ENCODE measurements at regions not wholly inside any gene's neighbourhood (a gene's known extent, or its start where the extent isn't known, plus 50 kb on each side); places are given as distances from the start of the nearest gene placed in this dataset.

GRCh38 chr6:139557547-139557946 lies 183.1 kb upstream of the CITED2 start:
- intact Hi-C loops (cut with DNase I), result no loop called here
- DNase-seq (ENCODE audit: low spot score), result no peak

- intact Hi-C loops (cut with DNase I), result no loop called here
- DNase-seq (ENCODE audit: low spot score), result no peak
These were observed 182.1 kb upstream of the CITED2 start for GRCh38 chr6:139556532-139556931.

- no peak for DNase-seq (ENCODE audit: low spot score)
- intact Hi-C loops (cut with DNase I), result no loop called here
These were observed 179.5 kb upstream of the CITED2 start for GRCh38 chr6:139553916-139554315.

GRCh38 chr6:139551376-139551775 lies 176.9 kb upstream of the CITED2 start:
- intact Hi-C loops (cut with DNase I), result no loop called here
- no peak for DNase-seq (ENCODE audit: low spot score)

GRCh38 chr6:139550361-139550760 lies 175.9 kb upstream of the CITED2 start:
- intact Hi-C loops (cut with DNase I), result no loop called here
- no peak for DNase-seq (ENCODE audit: low spot score)

- intact Hi-C loops (cut with DNase I), result no loop called here
- DNase-seq (ENCODE audit: low spot score), result no peak
These were observed 175.2 kb upstream of the CITED2 start for GRCh38 chr6:139549561-139550070.

GRCh38 chr6:139547804-139548203 lies 173.4 kb upstream of the CITED2 start:
- intact Hi-C loops (cut with DNase I), result no loop called here

GRCh38 chr6:139547122-139547776 lies 172.8 kb upstream of the CITED2 start:
- intact Hi-C loops (cut with DNase I), result no loop called here
- DNase-seq (ENCODE audit: low spot score), result no peak

More at GRCh38 chr6:139547804-139548203, 173.4 kb upstream of the CITED2 start:
- DNase-seq (ENCODE audit: low spot score), result no peak

GRCh38 chr6:139546106-139546472 lies 171.6 kb upstream of the CITED2 start:
- intact Hi-C loops (cut with DNase I), result no loop called here
- DNase-seq (ENCODE audit: low spot score), result no peak

GRCh38 chr6:139545206-139546105 lies 171.0 kb upstream of the CITED2 start:
- intact Hi-C loops (cut with DNase I), result no loop called here

GRCh38 chr6:139544701-139545057 lies 170.2 kb upstream of the CITED2 start:
- intact Hi-C loops (cut with DNase I), result no loop called here
- DNase-seq (ENCODE audit: low spot score), result no peak

More at GRCh38 chr6:139545206-139546105, 171.0 kb upstream of the CITED2 start:
- no peak for DNase-seq (ENCODE audit: low spot score)

- intact Hi-C loops (cut with DNase I), result no loop called here
- DNase-seq (ENCODE audit: low spot score), result no peak
These were observed 167.9 kb upstream of the CITED2 start for GRCh38 chr6:139542351-139542750.

- no peak for DNase-seq (ENCODE audit: low spot score)
- intact Hi-C loops (cut with DNase I), result no loop called here
These were observed 166.4 kb upstream of the CITED2 start for GRCh38 chr6:139540894-139541293.

- intact Hi-C loops (cut with DNase I), result no loop called here
- DNase-seq (ENCODE audit: low spot score), result no peak
These were observed 165.8 kb upstream of the CITED2 start for GRCh38 chr6:139540276-139540675.

- peak; percentile 88 for DNase-seq (ENCODE audit: low spot score)
- intact Hi-C loops (cut with DNase I), result no loop called here
These were observed 165.4 kb upstream of the CITED2 start for GRCh38 chr6:139539852-139540251.

- no peak for DNase-seq (ENCODE audit: low spot score)
- intact Hi-C loops (cut with DNase I), result no loop called here
These were observed 163.9 kb upstream of the CITED2 start for GRCh38 chr6:139538366-139538765.

GRCh38 chr6:139536751-139537617 lies 162.5 kb upstream of the CITED2 start:
- intact Hi-C loops (cut with DNase I), result no loop called here
- DNase-seq (ENCODE audit: low spot score), result no peak

- DNase-seq (ENCODE audit: low spot score), result no peak
- intact Hi-C loops (cut with DNase I), result no loop called here
These were observed 160.1 kb upstream of the CITED2 start for GRCh38 chr6:139534472-139535115.
